ENCODE measurements at regions not wholly inside any gene's neighbourhood (a gene's known extent, or its start where the extent isn't known, plus 50 kb on each side); places are given as distances from the start of the nearest gene placed in this dataset.

- no peak for TF ChIP-seq CTCF (conservative IDR thresholded peaks at IDR 0.05; ENCODE audit: low read depth in 2 of 2)
- no peak for TF ChIP-seq EZH2 (IDR thresholded peaks at IDR 0.05; ENCODE audit: low read depth, unreplicated experiment)
- no peak for TF ChIP-seq REST (IDR thresholded peaks at IDR 0.05; ENCODE audit: unreplicated experiment)
- no peak for TF ChIP-seq POLR2AphosphoS5 (IDR thresholded peaks at IDR 0.05; ENCODE audit: low read depth)
- TF ChIP-seq STAT1 (IDR thresholded peaks at IDR 0.05; ENCODE audit: unreplicated experiment) = no peak
- no peak for TF ChIP-seq EZH2phosphoT487 (IDR thresholded peaks at IDR 0.05; ENCODE audit: unreplicated experiment)
- TF ChIP-seq NANOG (IDR thresholded peaks at IDR 0.05; ENCODE audit: borderline replicate concordance) = no peak
- TF ChIP-seq CREB1 (CRISPR knock-in tag; IDR thresholded peaks at IDR 0.05; ENCODE audit: low read depth) = no peak
- TF ChIP-seq ZNF462 (CRISPR knock-in tag; IDR thresholded peaks at IDR 0.05) = no peak
- TF ChIP-seq JUNB (IDR thresholded peaks at IDR 0.05; ENCODE audit: unreplicated experiment) = no peak
- TF ChIP-seq ZNF114 (CRISPR knock-in tag; IDR thresholded peaks at IDR 0.05) = no peak
- no peak for TF ChIP-seq ETS1 (IDR thresholded peaks at IDR 0.05)
These were observed 102.9 kb upstream of the CCDC196 start for GRCh38 chr14:66383257-66383656.
